ENCODE measurements at regions not wholly inside any gene's neighbourhood (a gene's known extent, or its start where the extent isn't known, plus 50 kb on each side); places are given as distances from the start of the nearest gene placed in this dataset.

DNA sequence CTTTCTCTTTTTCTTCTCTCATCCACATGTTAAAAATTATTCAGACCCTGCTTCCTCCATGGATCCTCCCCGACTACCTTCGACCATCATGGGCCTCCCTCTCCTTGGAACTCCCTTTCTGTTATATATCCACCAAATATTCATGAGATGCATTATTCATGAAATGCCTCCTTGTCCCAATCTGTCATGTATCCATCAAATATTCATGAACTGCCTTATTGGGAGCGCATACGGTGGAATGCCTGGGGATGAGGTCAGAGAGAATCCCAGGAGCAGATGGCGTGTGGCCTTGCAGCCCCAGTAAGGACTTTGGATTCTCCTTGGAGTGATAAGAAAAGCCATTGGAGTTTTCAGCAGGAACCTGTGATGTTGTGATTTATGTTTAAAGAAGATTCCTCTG is 97.0 kb downstream of the NRN1 start:
- TF ChIP-seq, protein P1, sequence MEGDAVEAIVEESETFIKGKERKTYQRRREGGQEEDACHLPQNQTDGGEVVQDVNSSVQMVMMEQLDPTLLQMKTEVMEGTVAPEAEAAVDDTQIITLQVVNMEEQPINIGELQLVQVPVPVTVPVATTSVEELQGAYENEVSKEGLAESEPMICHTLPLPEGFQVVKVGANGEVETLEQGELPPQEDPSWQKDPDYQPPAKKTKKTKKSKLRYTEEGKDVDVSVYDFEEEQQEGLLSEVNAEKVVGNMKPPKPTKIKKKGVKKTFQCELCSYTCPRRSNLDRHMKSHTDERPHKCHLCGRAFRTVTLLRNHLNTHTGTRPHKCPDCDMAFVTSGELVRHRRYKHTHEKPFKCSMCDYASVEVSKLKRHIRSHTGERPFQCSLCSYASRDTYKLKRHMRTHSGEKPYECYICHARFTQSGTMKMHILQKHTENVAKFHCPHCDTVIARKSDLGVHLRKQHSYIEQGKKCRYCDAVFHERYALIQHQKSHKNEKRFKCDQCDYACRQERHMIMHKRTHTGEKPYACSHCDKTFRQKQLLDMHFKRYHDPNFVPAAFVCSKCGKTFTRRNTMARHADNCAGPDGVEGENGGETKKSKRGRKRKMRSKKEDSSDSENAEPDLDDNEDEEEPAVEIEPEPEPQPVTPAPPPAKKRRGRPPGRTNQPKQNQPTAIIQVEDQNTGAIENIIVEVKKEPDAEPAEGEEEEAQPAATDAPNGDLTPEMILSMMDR (conservative IDR thresholded peaks at IDR 0.05; ENCODE audit: low read depth, low read length), result no peak
- TF ChIP-seq EZH2 (IDR thresholded peaks at IDR 0.05; ENCODE audit: low read length, unreplicated experiment), result no peak
- no peak for TF ChIP-seq EZH2phosphoT487 (IDR thresholded peaks at IDR 0.05; ENCODE audit: borderline replicate concordance, low read length)
